Left renal cortex interstitium (tissue), 4 donors: ENCODE measurements at regions not wholly inside any gene's neighbourhood (a gene's known extent, or its start where the extent isn't known, plus 50 kb on each side); places are given as distances from the start of the nearest gene placed in this dataset.

Experiments used
- DNase-seq, 4 donors: peaks; one replicate each; pipeline ENCODE4 v3.0.0-alpha.2; 2013; ENCODE audit warnings: low read depth in 4 of 4, low spot score in 2 of 4, missing footprints in 1 of 4

- no peak for DNase-seq
Observed at GRCh38 chr18:77716282-77716681, 466.6 kb downstream of the GALR1 start.

- DNase-seq = no peak
Observed at GRCh38 chr18:77733292-77733903, 483.8 kb downstream of the GALR1 start.

GRCh38 chr18:77736842-77737241, 487.2 kb downstream of the GALR1 start:
- no peak for DNase-seq

- peak in 1 of 4 donors; percentile 3 for DNase-seq
Observed at GRCh38 chr18:77737405-77737804, 487.8 kb downstream of the GALR1 start.

GRCh38 chr18:77749089-77749488, 499.4 kb downstream of the GALR1 start:
- DNase-seq = no peak

GRCh38 chr18:77750006-77750405, 500.4 kb downstream of the GALR1 start:
- DNase-seq = no peak

GRCh38 chr18:77754475-77755044, 504.9 kb downstream of the GALR1 start:
- DNase-seq = no peak

GRCh38 chr18:77755187-77755586, 505.5 kb downstream of the GALR1 start:
- DNase-seq = no peak

GRCh38 chr18:77761332-77761731, 511.7 kb downstream of the GALR1 start:
- no peak for DNase-seq

- no peak for DNase-seq
Observed at GRCh38 chr18:77762014-77762413, 512.4 kb downstream of the GALR1 start.

GRCh38 chr18:77762642-77763041, 513.0 kb downstream of the GALR1 start:
- DNase-seq = no peak

GRCh38 chr18:77763530-77764145, 514.0 kb downstream of the GALR1 start:
- DNase-seq = no peak

GRCh38 chr18:77765468-77765867, 515.8 kb downstream of the GALR1 start:
- DNase-seq = peak; percentile 20 to 49 (median 26)

GRCh38 chr18:77766421-77766820, 516.8 kb downstream of the GALR1 start:
- no peak for DNase-seq

GRCh38 chr18:77772177-77772576, 522.5 kb downstream of the GALR1 start:
- DNase-seq = no peak

- DNase-seq = no peak
Observed at GRCh38 chr18:77776104-77776503, 526.5 kb downstream of the GALR1 start.

GRCh38 chr18:77777163-77777562, 527.5 kb downstream of the GALR1 start:
- DNase-seq = no peak

- no peak for DNase-seq
Observed at GRCh38 chr18:77784759-77785379, 535.2 kb downstream of the GALR1 start.

- no peak for DNase-seq
Observed at GRCh38 chr18:77785415-77785975, 535.8 kb downstream of the GALR1 start.

- DNase-seq = no peak
Observed at GRCh38 chr18:77803024-77803423, 553.4 kb downstream of the GALR1 start.

GRCh38 chr18:77804382-77804781, 554.7 kb downstream of the GALR1 start:
- no peak for DNase-seq

GRCh38 chr18:77807650-77808049, 558.0 kb downstream of the GALR1 start:
- DNase-seq = no peak
